CD14-positive monocyte (primary cell): ENCODE measurements at regions not wholly inside any gene's neighbourhood (a gene's known extent, or its start where the extent isn't known, plus 50 kb on each side); places are given as distances from the start of the nearest gene placed in this dataset.

Experiments used
- DNase-seq, 3 donors: peaks; one replicate each; pipeline ENCODE4 v3.0.0-alpha.2; 2011 to 2022
- H2AFZ ChIP-seq: 2 replicates; pipeline ENCODE4 v1.6.0; 2012; ENCODE audit warnings: mild to moderate bottlenecking, low read depth, low read length, inconsistent platforms; ENCODE audit not compliant: insufficient read depth, poor library complexity, severe bottlenecking
- H3K27ac ChIP-seq, 2 donors: 1 replicate in 1 of 2; 2 replicates in 1 of 2; pipeline ENCODE4 v1.5.1; 2012 to 2013; ENCODE audit warnings: low read length in 2 of 2, control low read depth in 1 of 2, inconsistent platforms in 1 of 2, low read depth in 1 of 2, mild to moderate bottlenecking in 1 of 2
- H3K27me3 ChIP-seq, 2 donors: one replicate each; pipeline versions ENCODE4 v1.6.0 to v1.6.1; 2011 to 2013; ENCODE audit warnings: low read length in 2 of 2; ENCODE audit not compliant: control insufficient read depth in 2 of 2, insufficient read depth in 2 of 2
- H3K36me3 ChIP-seq, 2 donors: replicated peaks in 1 of 2; 1 replicate in 1 of 2; 2 replicates in 1 of 2; pipeline versions ENCODE4 v1.5.1 to v1.6.1; 2012 to 2013; ENCODE audit warnings: low read length in 2 of 2, control low read depth in 1 of 2, inconsistent platforms in 1 of 2, mild to moderate bottlenecking in 1 of 2; ENCODE audit not compliant: insufficient read depth in 2 of 2, control insufficient read depth in 1 of 2
- H3K4me1 ChIP-seq, 2 donors: 1 replicate in 1 of 2; 2 replicates in 1 of 2; pipeline versions ENCODE4 v1.5.1 to v1.6.1; 2012 to 2013; ENCODE audit warnings: low read length in 2 of 2, control low read depth in 1 of 2, inconsistent platforms in 1 of 2, mild to moderate bottlenecking in 1 of 2, moderate library complexity in 1 of 2; ENCODE audit not compliant: insufficient read depth in 2 of 2, control insufficient read depth in 1 of 2
- H3K4me2 ChIP-seq: replicated peaks from 2 replicates; pipeline ENCODE3; 2012; ENCODE audit warnings: low read length, moderate library complexity, mild to moderate bottlenecking; ENCODE audit not compliant: poor library complexity, severe bottlenecking; ENCODE audit errors: extremely low read depth
- H3K4me3 ChIP-seq, 3 experiments: fragments of 200-600 bp in 1 of 3; sonication (generic) in 1 of 3; replicated peaks in 1 of 3; 1 replicate in 2 of 3; 2 replicates in 1 of 3; pipeline ENCODE4 v1.5.1; 2011 to 2013; ENCODE audit warnings: low read length in 3 of 3, mild to moderate bottlenecking in 3 of 3, control low read depth in 2 of 3, low read depth in 2 of 3, inconsistent platforms in 1 of 3, moderate library complexity in 1 of 3
- H3K79me2 ChIP-seq: 2 replicates; pipeline ENCODE4 v1.6.0; 2012; ENCODE audit warnings: mild to moderate bottlenecking, control low read depth, inconsistent platforms, low read length, moderate library complexity; ENCODE audit not compliant: insufficient read depth
- H3K9ac ChIP-seq: 2 replicates; pipeline ENCODE4 v1.6.0; 2017; ENCODE audit warnings: low read length, mild to moderate bottlenecking; ENCODE audit not compliant: insufficient read depth, poor library complexity, severe bottlenecking
- H3K9me3 ChIP-seq, 2 donors: replicated peaks in 1 of 2; 1 replicate in 1 of 2; 2 replicates in 1 of 2; pipeline versions ENCODE4 v1.5.1 to v1.6.1; 2012 to 2013; ENCODE audit warnings: low read length in 2 of 2, control low read depth in 1 of 2; ENCODE audit not compliant: control insufficient read depth in 1 of 2, insufficient read depth in 1 of 2
- H4K20me1 ChIP-seq: 2 replicates; pipeline ENCODE4 v1.6.0; 2012; ENCODE audit warnings: mild to moderate bottlenecking, low read length, control low read depth, moderate library complexity; ENCODE audit not compliant: insufficient read depth
- H3K27ac Mint-ChIP-seq, 7 donors: one replicate each; pipeline ENCODE4 v1.8.0; 2020; ENCODE audit warnings: mild to moderate bottlenecking in 7 of 7, mixed read lengths in 7 of 7, moderate library complexity in 6 of 7, inconsistent platforms in 2 of 7
- H3K27me3 Mint-ChIP-seq, 3 donors: one replicate each; pipeline ENCODE4 v1.8.0; 2021 to 2022; ENCODE audit warnings: low read depth in 3 of 3, mild to moderate bottlenecking in 3 of 3, mixed read lengths in 3 of 3, moderate library complexity in 3 of 3, inconsistent platforms in 1 of 3
- H3K36me3 Mint-ChIP-seq, 2 donors: one replicate each; pipeline ENCODE4 v1.8.0; 2020; ENCODE audit warnings: mixed read lengths in 2 of 2, inconsistent platforms in 1 of 2, mild to moderate bottlenecking in 1 of 2
- H3K4me1 Mint-ChIP-seq: one replicate; pipeline ENCODE4 v1.8.0; 2020; ENCODE audit warnings: mild to moderate bottlenecking, mixed read lengths
- H3K4me3 Mint-ChIP-seq, 2 donors: one replicate each; pipeline ENCODE4 v1.8.0; 2020; ENCODE audit warnings: mild to moderate bottlenecking in 2 of 2, mixed read lengths in 2 of 2, moderate library complexity in 1 of 2
- H3K9me3 Mint-ChIP-seq, 7 donors: one replicate each; pipeline ENCODE4 v1.8.0; 2020 to 2022; ENCODE audit warnings: mixed read lengths in 7 of 7, mild to moderate bottlenecking in 6 of 7, moderate library complexity in 6 of 7, inconsistent platforms in 2 of 7
- WGBS: methylation state at CpG from one replicate; pipeline ENCODE4 v1.1.5; 2013; ENCODE audit warnings: missing lambda C conversion rate; ENCODE audit not compliant: insufficient coverage; 5-methylcytosine and 5-hydroxymethylcytosine counted together
- intact Hi-C, 2 donors: fragments of 100-400 bp; cut with micrococcal nuclease; formaldehyde crosslinking; loops; one replicate each; pipeline versions ENCODE4 v1.15.0 to v1.15.1; 2023
- TF ChIP-seq, protein P1 (sequence below): fragments of 200-600 bp; IDR thresholded peaks from one replicate; pipeline ENCODE4 v1.8.0; 2022; ENCODE audit warnings: antibody characterized with exemption, mild to moderate bottlenecking

DNA sequence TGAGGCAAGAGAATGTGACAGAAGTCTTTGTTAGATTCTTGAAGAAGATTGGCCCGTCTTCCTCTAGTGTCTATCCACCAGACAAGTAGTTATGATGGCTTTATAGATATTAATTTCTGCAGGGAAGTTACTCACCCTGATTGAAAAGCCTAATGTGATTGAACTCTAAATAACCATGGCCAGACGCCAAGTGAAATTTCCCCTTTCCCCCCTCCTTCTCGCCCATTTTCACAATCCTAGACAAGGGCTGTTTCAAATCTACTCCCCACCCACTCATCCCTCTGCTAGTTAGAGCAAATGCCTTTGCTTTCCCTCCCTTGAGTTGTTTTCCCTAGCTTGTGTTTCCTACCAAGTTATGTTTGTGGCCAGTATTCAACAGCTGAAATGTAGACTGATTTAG, 182.5 kb downstream of the TMEM167A start:
- no peak for DNase-seq
- H3K36me3 ChIP-seq: no peaks in the 10 kb centered on the region
- H3K36me3 Mint-ChIP-seq: no peaks in the 10 kb centered on the region
- no peaks in the 10 kb centered on the region for H3K4me1 ChIP-seq
- H3K9ac ChIP-seq: no peak overlapping the region
- peaks cover 0 to 5% (median 3%) of the 10 kb centered on the region in 7 donors for H3K9me3 Mint-ChIP-seq
- no peak overlapping the region for H3K27ac ChIP-seq
- intact Hi-C loops: no loop called here
- H3K4me3 Mint-ChIP-seq: no peak overlapping the region
- no peaks in the 10 kb centered on the region for H3K9me3 ChIP-seq
- H3K27me3 Mint-ChIP-seq: peaks cover 0 to 2% (median 1%) of the 10 kb centered on the region in 3 donors
- H3K79me2 ChIP-seq: no peaks in the 10 kb centered on the region
- no peak overlapping the region for H2AFZ ChIP-seq
- TF ChIP-seq, protein P1, sequence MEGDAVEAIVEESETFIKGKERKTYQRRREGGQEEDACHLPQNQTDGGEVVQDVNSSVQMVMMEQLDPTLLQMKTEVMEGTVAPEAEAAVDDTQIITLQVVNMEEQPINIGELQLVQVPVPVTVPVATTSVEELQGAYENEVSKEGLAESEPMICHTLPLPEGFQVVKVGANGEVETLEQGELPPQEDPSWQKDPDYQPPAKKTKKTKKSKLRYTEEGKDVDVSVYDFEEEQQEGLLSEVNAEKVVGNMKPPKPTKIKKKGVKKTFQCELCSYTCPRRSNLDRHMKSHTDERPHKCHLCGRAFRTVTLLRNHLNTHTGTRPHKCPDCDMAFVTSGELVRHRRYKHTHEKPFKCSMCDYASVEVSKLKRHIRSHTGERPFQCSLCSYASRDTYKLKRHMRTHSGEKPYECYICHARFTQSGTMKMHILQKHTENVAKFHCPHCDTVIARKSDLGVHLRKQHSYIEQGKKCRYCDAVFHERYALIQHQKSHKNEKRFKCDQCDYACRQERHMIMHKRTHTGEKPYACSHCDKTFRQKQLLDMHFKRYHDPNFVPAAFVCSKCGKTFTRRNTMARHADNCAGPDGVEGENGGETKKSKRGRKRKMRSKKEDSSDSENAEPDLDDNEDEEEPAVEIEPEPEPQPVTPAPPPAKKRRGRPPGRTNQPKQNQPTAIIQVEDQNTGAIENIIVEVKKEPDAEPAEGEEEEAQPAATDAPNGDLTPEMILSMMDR: no peak
- H3K4me3 ChIP-seq: no peak overlapping the region
- no peaks in the 10 kb centered on the region for H3K27me3 ChIP-seq
- peaks cover 4% of the 10 kb centered on the region for H3K4me1 Mint-ChIP-seq
- H4K20me1 ChIP-seq: no peaks in the 10 kb centered on the region
- H3K4me2 ChIP-seq: no peak overlapping the region
- H3K27ac Mint-ChIP-seq: no peak overlapping the region
- WGBS: 75% methylated on average over 2 of the region's 3 CpGs

DNA sequence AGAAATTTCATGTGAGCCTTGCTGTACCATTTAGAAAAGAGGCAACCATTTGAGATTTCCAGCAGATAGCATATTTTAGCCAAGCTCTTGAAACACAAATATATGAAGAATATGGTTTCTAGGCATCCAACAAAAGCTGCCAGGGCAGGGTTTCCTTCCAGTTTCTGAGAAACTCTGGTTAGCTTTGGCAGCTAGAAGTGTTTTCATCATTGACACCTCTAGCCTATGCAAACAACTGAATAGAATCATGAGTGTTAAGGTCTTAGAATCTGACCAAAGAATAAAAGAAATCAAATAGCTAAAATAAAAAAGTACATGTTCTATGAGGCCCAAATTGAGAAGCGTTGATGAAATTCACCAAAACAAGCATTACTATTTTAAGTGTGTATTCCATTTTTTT, 188.1 kb downstream of the TMEM167A start:
- WGBS: no CpG with 5 or more reads among the region's 1 CpG
- Histone ChIP-seq H2AFZ (no peak overlapping the region), H3K79me2 (no peaks in the 10 kb centered on the region), H4K20me1 (no peaks in the 10 kb centered on the region), H3K27me3 (no peaks in the 10 kb centered on the region), H3K9me3 (no peaks in the 10 kb centered on the region), H3K27ac (no peak overlapping the region), H3K9ac (no peak overlapping the region), H3K4me3 (no peak overlapping the region), H3K36me3 (no peaks in the 10 kb centered on the region), H3K4me1 (peaks cover 0 to 2% of the 10 kb centered on the region in 2 donors), H3K4me2 (no peak overlapping the region)
- Mint-ChIP-seq H3K4me1 (peaks cover 12% of the 10 kb centered on the region), H3K27ac (no peak overlapping the region), H3K27me3 (peaks cover 0 to 3% (median 1%) of the 10 kb centered on the region in 3 donors), H3K4me3 (no peak overlapping the region), H3K9me3 (peaks cover 0 to 6% (median 0%) of the 10 kb centered on the region in 7 donors), H3K36me3 (no peaks in the 10 kb centered on the region)
- DNase-seq: no peak
- intact Hi-C loops: no loop called here
- TF ChIP-seq, protein P1: no peak
